ENCODE measurements at regions not wholly inside any gene's neighbourhood (a gene's known extent, or its start where the extent isn't known, plus 50 kb on each side); places are given as distances from the start of the nearest gene placed in this dataset.

GRCh38 chr16:55981557-55981956, 106.4 kb upstream of the CES5A start:
- TF ChIP-seq CTCF (conservative IDR thresholded peaks at IDR 0.05 in 1 of 2, IDR thresholded peaks at IDR 0.05 in 1 of 2; ENCODE audit: low read depth in 1 of 2, low read length in 2 of 2) (no peak), EZH2 (IDR thresholded peaks at IDR 0.05; ENCODE audit: low read length, missing control alignments) (no peak)
